ENCODE measurements at regions not wholly inside any gene's neighbourhood (a gene's known extent, or its start where the extent isn't known, plus 50 kb on each side); places are given as distances from the start of the nearest gene placed in this dataset.

GRCh38 chr2:164009756-164010337 lies 274.0 kb upstream of the FIGN start:
- no peak for DNase-seq (ENCODE audit: low read depth)
- H3K4me3 ChIP-seq (ENCODE audit: low read depth, low read length) = no peak overlapping the region
- TF ChIP-seq, protein P1, sequence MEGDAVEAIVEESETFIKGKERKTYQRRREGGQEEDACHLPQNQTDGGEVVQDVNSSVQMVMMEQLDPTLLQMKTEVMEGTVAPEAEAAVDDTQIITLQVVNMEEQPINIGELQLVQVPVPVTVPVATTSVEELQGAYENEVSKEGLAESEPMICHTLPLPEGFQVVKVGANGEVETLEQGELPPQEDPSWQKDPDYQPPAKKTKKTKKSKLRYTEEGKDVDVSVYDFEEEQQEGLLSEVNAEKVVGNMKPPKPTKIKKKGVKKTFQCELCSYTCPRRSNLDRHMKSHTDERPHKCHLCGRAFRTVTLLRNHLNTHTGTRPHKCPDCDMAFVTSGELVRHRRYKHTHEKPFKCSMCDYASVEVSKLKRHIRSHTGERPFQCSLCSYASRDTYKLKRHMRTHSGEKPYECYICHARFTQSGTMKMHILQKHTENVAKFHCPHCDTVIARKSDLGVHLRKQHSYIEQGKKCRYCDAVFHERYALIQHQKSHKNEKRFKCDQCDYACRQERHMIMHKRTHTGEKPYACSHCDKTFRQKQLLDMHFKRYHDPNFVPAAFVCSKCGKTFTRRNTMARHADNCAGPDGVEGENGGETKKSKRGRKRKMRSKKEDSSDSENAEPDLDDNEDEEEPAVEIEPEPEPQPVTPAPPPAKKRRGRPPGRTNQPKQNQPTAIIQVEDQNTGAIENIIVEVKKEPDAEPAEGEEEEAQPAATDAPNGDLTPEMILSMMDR (IDR thresholded peaks at IDR 0.05; ENCODE audit: control insufficient read depth, extremely low read depth, insufficient read depth) = 0 out of 2 replicates have a peak, but pooled peaks have one; percentile 3

DNA sequence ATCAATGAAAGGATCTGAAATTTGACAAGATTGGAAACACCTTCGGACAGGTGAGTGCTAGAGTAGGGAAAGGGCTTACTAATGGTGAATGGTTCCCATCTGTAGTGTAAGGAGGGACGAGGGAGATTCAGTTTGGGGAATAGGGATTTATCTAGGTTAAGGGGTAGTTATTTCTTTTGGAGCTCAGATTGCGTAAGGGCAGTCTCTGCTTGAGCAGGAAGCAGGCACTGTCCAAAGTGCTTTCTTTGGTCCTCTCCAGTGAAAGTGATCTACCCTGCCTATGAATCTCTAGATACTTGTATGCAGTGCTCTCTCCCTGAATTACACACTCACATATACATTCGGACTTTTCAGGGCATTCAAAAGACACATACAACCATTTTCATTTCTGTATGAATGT lies 272.9 kb upstream of the FIGN start:
- TF ChIP-seq, protein P1 (IDR thresholded peaks at IDR 0.05; ENCODE audit: control insufficient read depth, extremely low read depth, insufficient read depth) = no peak
- H3K4me3 ChIP-seq (ENCODE audit: low read depth, low read length) = no peak overlapping the region
- DNase-seq (ENCODE audit: low read depth) = no peak

GRCh38 chr2:164006704-164007103 lies 270.9 kb upstream of the FIGN start:
- TF ChIP-seq, protein P1 (IDR thresholded peaks at IDR 0.05; ENCODE audit: control insufficient read depth, extremely low read depth, insufficient read depth) = no peak

DNA sequence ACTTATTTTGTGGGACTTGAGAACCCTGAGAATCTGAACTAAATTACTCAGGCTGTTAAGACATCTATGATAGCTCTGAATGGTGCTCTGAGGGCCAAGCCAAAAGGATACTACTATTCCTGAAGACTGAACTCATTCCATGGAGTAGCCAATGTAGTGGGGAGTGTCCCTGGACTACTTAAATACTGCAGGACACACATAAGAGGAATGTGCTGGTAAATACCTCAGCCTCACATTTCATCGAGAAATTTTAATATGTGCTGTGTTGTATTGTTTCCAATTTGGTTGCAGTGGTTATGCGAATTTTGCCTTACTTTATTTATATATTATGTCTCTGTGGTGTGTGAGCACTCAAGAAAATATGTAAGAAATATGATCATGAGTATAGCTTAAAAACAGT lies 264.4 kb upstream of the FIGN start:
- DNase-seq (ENCODE audit: low read depth) = no peak
- H3K4me3 ChIP-seq (ENCODE audit: low read depth, low read length) = no peak overlapping the region
- TF ChIP-seq, protein P1 (IDR thresholded peaks at IDR 0.05; ENCODE audit: control insufficient read depth, extremely low read depth, insufficient read depth) = no peak

More at GRCh38 chr2:164006704-164007103, 270.9 kb upstream of the FIGN start:
- no peak for DNase-seq (ENCODE audit: low read depth)
- no peak overlapping the region for H3K4me3 ChIP-seq (ENCODE audit: low read depth, low read length)

- TF ChIP-seq, protein P1 (IDR thresholded peaks at IDR 0.05; ENCODE audit: control insufficient read depth, extremely low read depth, insufficient read depth) = no peak
Observed at GRCh38 chr2:163997466-163997865, 261.7 kb upstream of the FIGN start.

GRCh38 chr2:163990541-163990940 lies 254.7 kb upstream of the FIGN start:
- DNase-seq (ENCODE audit: low read depth) = no peak
- TF ChIP-seq, protein P1 (IDR thresholded peaks at IDR 0.05; ENCODE audit: control insufficient read depth, extremely low read depth, insufficient read depth) = no peak

More at GRCh38 chr2:163997466-163997865, 261.7 kb upstream of the FIGN start:
- H3K4me3 ChIP-seq (ENCODE audit: low read depth, low read length) = no peak overlapping the region
- no peak for DNase-seq (ENCODE audit: low read depth)

GRCh38 chr2:163990101-163990500 lies 254.3 kb upstream of the FIGN start:
- DNase-seq (ENCODE audit: low read depth) = no peak
- TF ChIP-seq, protein P1 (IDR thresholded peaks at IDR 0.05; ENCODE audit: control insufficient read depth, extremely low read depth, insufficient read depth) = no peak
- H3K4me3 ChIP-seq (ENCODE audit: low read depth, low read length) = no peak overlapping the region

More at GRCh38 chr2:163990541-163990940, 254.7 kb upstream of the FIGN start:
- H3K4me3 ChIP-seq (ENCODE audit: low read depth, low read length) = no peak overlapping the region
